HUES64 (cell line): ENCODE measurements at regions not wholly inside any gene's neighbourhood (a gene's known extent, or its start where the extent isn't known, plus 50 kb on each side); places are given as distances from the start of the nearest gene placed in this dataset.

Source experiments
- H3K27ac ChIP-seq: 2 replicates; pipeline ENCODE4 v1.7.0; 2013; ENCODE audit warnings: low read depth, low read length, inconsistent platforms
- H3K27me3 ChIP-seq: 2 replicates; pipeline ENCODE4 v1.6.1; 2013; ENCODE audit warnings: mild to moderate bottlenecking, low read length; ENCODE audit not compliant: insufficient read depth
- H3K36me3 ChIP-seq: 2 replicates; pipeline ENCODE4 v1.6.1; 2013; ENCODE audit warnings: mild to moderate bottlenecking, low read length; ENCODE audit not compliant: insufficient read depth
- H3K4me1 ChIP-seq: 2 replicates; pipeline ENCODE4 v1.6.1; 2013; ENCODE audit warnings: mild to moderate bottlenecking, low read length, moderate library complexity; ENCODE audit not compliant: insufficient read depth
- H3K4me3 ChIP-seq: 2 replicates; pipeline ENCODE4 v1.5.1; 2013; ENCODE audit warnings: mild to moderate bottlenecking, low read length, moderate library complexity
- H3K9ac ChIP-seq: 2 replicates; pipeline ENCODE4 v1.6.1; 2013; ENCODE audit warnings: mild to moderate bottlenecking, low read depth, low read length
- H3K9me3 ChIP-seq: 2 replicates; pipeline ENCODE4 v1.6.1; 2013; ENCODE audit warnings: low read depth, low read length; ENCODE audit not compliant: insufficient read depth
- WGBS: fragments of 150-250, 120-280 bp; methylation state at CpG from one replicate; pipeline ENCODE4 v1.1.7; 2013; ENCODE audit warnings: missing lambda C conversion rate; 5-methylcytosine and 5-hydroxymethylcytosine counted together

- 89% methylated on average over 2 of the region's 3 CpGs for WGBS
- Histone ChIP-seq H3K4me3 (no peak overlapping the region), H3K9me3 (no peaks in the 10 kb centered on the region), H3K36me3 (no peaks in the 10 kb centered on the region), H3K4me1 (no peaks in the 10 kb centered on the region), H3K9ac (no peak overlapping the region), H3K27me3 (no peaks in the 10 kb centered on the region), H3K27ac (no peak overlapping the region)
These were observed 214.3 kb downstream of the OGFRL1 start for GRCh38 chr6:71502956-71503355.

DNA sequence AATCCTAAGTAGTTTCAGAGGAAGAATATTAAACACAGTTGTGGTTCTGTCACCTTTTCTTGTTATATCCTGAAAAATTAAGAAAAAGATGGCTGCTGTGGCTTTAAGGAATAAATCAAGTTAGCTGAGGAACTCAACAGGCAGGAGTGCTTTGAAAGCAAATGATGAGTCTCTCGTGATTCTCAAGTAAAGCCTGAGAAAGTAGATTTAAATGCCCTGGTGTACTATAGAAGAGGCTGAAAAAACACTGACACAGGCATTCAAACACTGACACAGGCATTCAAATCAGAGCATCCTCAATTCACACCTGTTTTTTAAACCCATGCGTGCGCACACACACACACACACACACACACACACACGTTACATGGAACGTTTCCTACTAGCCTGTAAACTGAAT is 218.6 kb downstream of the OGFRL1 start:
- WGBS: 92% methylated on average over 3 of the region's 5 CpGs

DNA sequence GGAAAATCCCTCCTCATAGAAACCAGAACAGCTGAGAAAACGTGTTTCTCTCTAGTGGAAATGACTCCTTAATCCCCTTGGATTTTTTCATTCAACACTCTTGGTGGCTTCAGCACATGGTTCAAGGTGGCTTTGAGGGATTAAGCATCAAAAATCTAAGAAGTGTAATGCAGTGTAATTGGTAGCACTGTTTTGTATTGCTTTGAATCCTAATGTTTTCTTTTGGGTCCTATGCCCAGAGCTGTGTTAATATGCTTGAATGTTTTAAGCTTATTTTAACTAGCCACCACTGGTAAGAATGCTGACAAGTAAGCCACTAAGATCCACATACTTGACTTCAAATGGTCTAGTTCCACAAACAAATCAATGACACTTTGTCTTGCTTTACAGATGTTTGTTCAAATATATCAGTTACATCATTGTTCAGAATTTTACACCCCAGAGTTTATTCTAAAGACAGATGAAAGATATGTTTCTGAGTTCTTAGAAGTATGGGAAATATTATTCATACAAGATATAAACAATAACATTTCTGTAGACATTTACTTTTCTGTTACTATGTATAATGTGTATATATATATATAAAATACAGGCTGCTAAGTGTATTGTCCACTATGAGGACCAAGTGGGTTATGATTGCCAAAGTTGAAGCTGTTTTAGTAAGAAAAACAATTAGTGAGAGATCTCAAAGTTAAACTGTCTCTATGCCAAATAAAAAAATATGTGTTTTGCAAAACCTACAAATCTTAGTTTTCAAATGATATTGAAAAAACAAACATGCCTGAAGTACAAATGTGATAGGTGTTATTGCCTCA is 220.8 kb downstream of the OGFRL1 start:
- H3K36me3 ChIP-seq: no peaks in the 10 kb centered on the region
- no peaks in the 10 kb centered on the region for H3K27me3 ChIP-seq
- no peak overlapping the region for H3K9ac ChIP-seq
- peaks cover 5% of the 10 kb centered on the region; the same call in 1 of the 2 replicates for H3K4me1 ChIP-seq
- H3K9me3 ChIP-seq: no peaks in the 10 kb centered on the region
- no peak overlapping the region for H3K4me3 ChIP-seq
- H3K27ac ChIP-seq: no peak overlapping the region
- 83% methylated on average over 1 of the region's 1 CpG for WGBS

More for the DNA sequence above, 218.6 kb downstream of the OGFRL1 start:
- Histone ChIP-seq H3K27ac (no peak overlapping the region), H3K4me3 (no peak overlapping the region), H3K9me3 (no peaks in the 10 kb centered on the region), H3K9ac (no peak overlapping the region), H3K27me3 (no peaks in the 10 kb centered on the region), H3K4me1 (peaks cover 5% of the 10 kb centered on the region; the same call in 1 of the 2 replicates), H3K36me3 (no peaks in the 10 kb centered on the region)

- no peaks in the 10 kb centered on the region for H3K36me3 ChIP-seq
- no peaks in the 10 kb centered on the region for H3K9me3 ChIP-seq
- H3K4me3 ChIP-seq: no peak overlapping the region
- H3K4me1 ChIP-seq: peaks cover 5% of the 10 kb centered on the region; the same call in 1 of the 2 replicates
- H3K27me3 ChIP-seq: no peaks in the 10 kb centered on the region
- H3K9ac ChIP-seq: no peak overlapping the region
- no peak overlapping the region for H3K27ac ChIP-seq
- WGBS: 80% methylated on average over 5 of the region's 5 CpGs
These were observed 221.6 kb downstream of the OGFRL1 start for GRCh38 chr6:71510057-71510713.

DNA sequence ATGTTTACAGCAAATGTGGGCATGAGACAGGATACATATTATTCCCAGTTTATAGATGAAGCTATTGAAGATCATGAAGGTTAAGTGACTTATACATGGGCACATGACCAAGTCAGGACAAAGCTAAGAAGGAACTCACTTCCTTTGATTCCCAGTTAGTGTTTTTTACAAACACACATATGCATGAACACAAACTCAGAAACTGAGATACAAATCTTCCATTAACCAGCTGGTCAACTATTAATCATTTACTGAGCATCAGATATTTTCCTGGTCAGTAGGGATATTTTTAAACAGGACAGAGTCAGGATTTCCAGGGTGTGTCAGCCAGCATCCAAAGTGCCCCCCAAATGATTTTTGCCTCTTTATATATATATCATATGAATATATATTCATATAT is 222.2 kb downstream of the OGFRL1 start:
- H3K9ac ChIP-seq: no peak overlapping the region
- H3K27ac ChIP-seq: no peak overlapping the region
- H3K4me1 ChIP-seq: peaks cover 5% of the 10 kb centered on the region; the same call in 1 of the 2 replicates
- no peaks in the 10 kb centered on the region for H3K36me3 ChIP-seq
- H3K27me3 ChIP-seq: no peaks in the 10 kb centered on the region
- H3K4me3 ChIP-seq: no peak overlapping the region
- no peaks in the 10 kb centered on the region for H3K9me3 ChIP-seq

DNA sequence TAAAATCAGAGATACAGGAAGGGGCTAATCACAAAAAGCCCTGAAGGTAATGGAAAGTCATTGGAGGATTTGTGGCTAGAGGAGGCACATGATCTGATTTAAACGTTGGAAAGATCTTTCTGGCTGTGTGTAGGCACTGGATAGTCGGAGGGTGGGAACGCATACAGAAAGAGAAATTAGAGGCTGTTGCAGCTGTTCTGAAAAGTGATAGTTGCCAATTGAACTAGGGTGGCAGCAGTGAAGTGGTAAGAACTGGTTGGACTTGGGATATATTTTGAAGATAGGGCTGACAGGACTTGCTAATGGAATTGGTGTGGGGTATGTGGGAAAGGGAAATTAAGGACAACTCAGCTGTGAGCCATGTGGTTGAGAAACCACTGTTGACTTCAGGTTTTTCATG is 223.6 kb downstream of the OGFRL1 start:
- WGBS: 92% methylated on average over 3 of the region's 3 CpGs
- H3K4me3 ChIP-seq: no peak overlapping the region
- no peaks in the 10 kb centered on the region for H3K27me3 ChIP-seq
- no peaks in the 10 kb centered on the region for H3K9me3 ChIP-seq
- H3K36me3 ChIP-seq: no peaks in the 10 kb centered on the region
- no peak overlapping the region for H3K27ac ChIP-seq
- H3K4me1 ChIP-seq: peaks cover 5% of the 10 kb centered on the region; the same call in 1 of the 2 replicates
- H3K9ac ChIP-seq: no peak overlapping the region

DNA sequence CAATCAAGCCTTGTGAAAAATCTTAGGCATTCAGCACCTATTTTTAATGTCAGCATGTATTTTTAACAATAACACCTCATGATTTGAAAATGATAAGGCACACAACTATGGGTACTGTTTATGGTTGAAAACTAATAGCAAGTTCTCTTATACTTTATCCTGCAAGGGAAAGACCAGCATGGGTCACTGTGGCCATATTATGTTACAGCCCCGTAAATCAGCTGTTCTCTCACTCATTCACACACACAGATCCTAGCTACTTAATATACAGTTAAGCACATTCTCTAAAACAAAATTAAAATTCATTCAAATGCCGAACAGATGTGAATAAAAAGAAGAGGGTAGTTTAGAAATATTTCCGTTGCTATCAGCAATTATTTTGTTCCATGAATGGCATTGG is 224.4 kb downstream of the OGFRL1 start:
- H3K9me3 ChIP-seq: no peaks in the 10 kb centered on the region
- no peaks in the 10 kb centered on the region for H3K36me3 ChIP-seq
- no peaks in the 10 kb centered on the region for H3K27me3 ChIP-seq
- no peak overlapping the region for H3K27ac ChIP-seq
- 90% methylated on average over 3 of the region's 3 CpGs for WGBS
- H3K4me1 ChIP-seq: peaks cover 5% of the 10 kb centered on the region; the same call in 1 of the 2 replicates
- no peak overlapping the region for H3K4me3 ChIP-seq
- H3K9ac ChIP-seq: no peak overlapping the region

- Histone ChIP-seq H3K4me3 (no peak overlapping the region), H3K36me3 (no peaks in the 10 kb centered on the region), H3K9me3 (no peaks in the 10 kb centered on the region), H3K9ac (no peak overlapping the region), H3K4me1 (no peaks in the 10 kb centered on the region), H3K27me3 (no peaks in the 10 kb centered on the region), H3K27ac (no peak overlapping the region)
- 92% methylated on average over 3 of the region's 3 CpGs for WGBS
These were observed 234.9 kb downstream of the OGFRL1 start for GRCh38 chr6:71523548-71523947.

GRCh38 chr6:71524201-71524600 is 235.6 kb downstream of the OGFRL1 start:
- Histone ChIP-seq H3K27me3 (no peaks in the 10 kb centered on the region), H3K27ac (no peak overlapping the region), H3K9ac (no peak overlapping the region), H3K4me3 (no peak overlapping the region), H3K9me3 (no peaks in the 10 kb centered on the region), H3K4me1 (no peaks in the 10 kb centered on the region), H3K36me3 (no peaks in the 10 kb centered on the region)
- WGBS: 95% methylated on average over 3 of the region's 4 CpGs

DNA sequence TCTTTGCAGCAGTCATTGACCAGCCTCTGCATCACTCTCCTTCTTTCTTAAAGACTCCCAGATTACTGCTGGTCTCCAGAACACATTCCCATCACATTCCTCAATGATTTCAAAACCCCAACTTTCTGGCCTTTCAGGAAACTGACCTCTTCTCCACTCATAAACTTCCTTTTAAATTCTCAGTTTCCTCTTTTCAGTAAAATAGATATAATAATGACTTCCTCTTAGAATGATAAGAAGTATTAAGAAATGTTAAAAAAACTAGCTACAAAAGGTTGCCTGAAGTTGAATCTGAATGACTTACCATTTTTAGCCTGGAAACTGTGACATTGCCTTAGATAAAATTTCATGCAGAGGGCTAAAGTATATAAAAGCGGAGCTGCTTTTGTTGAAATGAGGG is 239.3 kb downstream of the OGFRL1 start:
- Histone ChIP-seq H3K9ac (no peak overlapping the region), H3K27ac (no peak overlapping the region), H3K27me3 (no peaks in the 10 kb centered on the region), H3K4me3 (no peak overlapping the region), H3K4me1 (peaks cover 4% of the 10 kb centered on the region; the same call in 1 of the 2 replicates), H3K9me3 (no peaks in the 10 kb centered on the region), H3K36me3 (no peaks in the 10 kb centered on the region)
- WGBS: 98% methylated on average over 1 of the region's 1 CpG

- Histone ChIP-seq H3K4me3 (no peak overlapping the region), H3K27ac (no peak overlapping the region), H3K9ac (no peak overlapping the region), H3K9me3 (no peaks in the 10 kb centered on the region), H3K4me1 (peaks cover 4% of the 10 kb centered on the region; the same call in 1 of the 2 replicates), H3K27me3 (no peaks in the 10 kb centered on the region), H3K36me3 (no peaks in the 10 kb centered on the region)
- 91% methylated on average over 1 of the region's 2 CpGs for WGBS
These were observed 240.4 kb downstream of the OGFRL1 start for GRCh38 chr6:71529026-71529425.
